ENCODE measurements at regions not wholly inside any gene's neighbourhood (a gene's known extent, or its start where the extent isn't known, plus 50 kb on each side); places are given as distances from the start of the nearest gene placed in this dataset.

DNA sequence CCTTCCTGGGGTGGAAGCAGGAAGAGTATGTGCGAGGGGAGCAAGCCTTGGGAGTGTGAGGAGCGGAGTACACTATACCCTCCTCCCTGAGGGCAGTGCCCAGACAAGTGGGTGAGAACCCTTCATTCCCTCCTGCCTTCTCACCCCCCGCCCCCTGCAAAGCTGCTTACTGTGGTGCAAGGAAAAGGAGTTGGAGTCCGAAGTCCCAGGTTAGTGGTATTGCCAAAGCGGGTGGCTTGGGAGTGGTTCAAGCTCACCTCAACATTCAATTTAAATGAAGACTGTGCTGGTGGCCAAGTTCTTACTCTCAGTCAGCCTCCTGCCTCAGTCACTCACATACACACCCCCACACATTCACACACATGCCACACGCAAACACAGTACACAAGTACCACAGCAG lies 74.7 kb upstream of the PRDM1 start:
- no peak for TF ChIP-seq ZNF274 (IDR thresholded peaks at IDR 0.05; ENCODE audit: low read depth, low read length)
- TF ChIP-seq YY1 (IDR thresholded peaks at IDR 0.05; ENCODE audit: insufficient read depth, insufficient read length): no peak
